SIG-M5 treated with dmso at 0.1 percent for 504 hours (cell line): ENCODE measurements at regions not wholly inside any gene's neighbourhood (a gene's known extent, or its start where the extent isn't known, plus 50 kb on each side); places are given as distances from the start of the nearest gene placed in this dataset.

ENCODE experiments used
- DNase-seq: peaks from one replicate; lab custom pipeline; 2025; ENCODE audit not compliant: unreplicated experiment; lab: John Stamatoyannopoulos, UW

- no peak for DNase-seq
Measured at GRCh38 chr22:48851933-48852549, 975.6 kb downstream of the BRD1 start.

- no peak for DNase-seq
Measured at GRCh38 chr22:48850658-48851287, 976.9 kb downstream of the BRD1 start.

GRCh38 chr22:48849963-48850657, 977.6 kb downstream of the BRD1 start:
- DNase-seq: no peak

GRCh38 chr22:48849219-48849912, 978.3 kb downstream of the BRD1 start:
- no peak for DNase-seq

- no peak for DNase-seq
Measured at GRCh38 chr22:48846200-48846599, 981.5 kb downstream of the BRD1 start.

GRCh38 chr22:48845356-48845936, 982.2 kb downstream of the BRD1 start:
- DNase-seq: no peak

- DNase-seq: no peak
Measured at GRCh38 chr22:48844056-48844675, 983.5 kb downstream of the BRD1 start.

GRCh38 chr22:48843640-48844039, 984.0 kb downstream of the BRD1 start:
- DNase-seq: no peak

- DNase-seq: no peak
Measured at GRCh38 chr22:48842976-48843375, 984.7 kb downstream of the BRD1 start.

- DNase-seq: no peak
Measured at GRCh38 chr22:48842583-48842945, 985.1 kb downstream of the BRD1 start.

GRCh38 chr22:48841881-48842582, 985.6 kb downstream of the BRD1 start:
- DNase-seq: no peak

GRCh38 chr22:48840112-48840949, 987.3 kb downstream of the BRD1 start:
- no peak for DNase-seq

- no peak for DNase-seq
Measured at GRCh38 chr22:48838846-48839730, 988.6 kb downstream of the BRD1 start.

- no peak for DNase-seq
Measured at GRCh38 chr22:48838376-48838775, 989.3 kb downstream of the BRD1 start.

GRCh38 chr22:48837341-48837935, 990.2 kb downstream of the BRD1 start:
- no peak for DNase-seq

GRCh38 chr22:48836673-48837340, 990.9 kb downstream of the BRD1 start:
- no peak for DNase-seq

- DNase-seq: no peak
Measured at GRCh38 chr22:48835857-48836672, 991.6 kb downstream of the BRD1 start.
